ENCODE measurements at regions not wholly inside any gene's neighbourhood (a gene's known extent, or its start where the extent isn't known, plus 50 kb on each side); places are given as distances from the start of the nearest gene placed in this dataset.

DNA sequence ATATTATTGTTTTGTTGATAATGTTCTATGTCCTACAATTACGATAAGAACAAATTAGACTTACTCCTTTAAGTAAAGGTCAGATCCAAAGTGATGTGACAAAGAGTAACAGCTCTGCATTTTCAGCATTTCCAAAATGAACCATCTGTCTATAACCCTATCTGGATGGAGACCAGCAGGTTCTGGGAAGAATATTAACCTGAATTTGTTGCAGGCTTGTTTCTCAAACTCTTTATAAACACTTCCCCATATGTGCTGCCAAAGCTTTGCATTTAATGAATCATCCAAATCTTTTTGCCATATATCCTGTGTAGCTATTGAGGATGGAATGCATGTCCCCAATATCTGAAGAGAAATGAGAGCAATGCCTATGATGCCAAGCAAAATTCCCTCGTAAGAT lies 198.9 kb upstream of the SLC27A6 start:
- no peak overlapping the region for H3K4me3 ChIP-seq (ENCODE audit: low read depth, low read length)
- TF ChIP-seq, protein P1, sequence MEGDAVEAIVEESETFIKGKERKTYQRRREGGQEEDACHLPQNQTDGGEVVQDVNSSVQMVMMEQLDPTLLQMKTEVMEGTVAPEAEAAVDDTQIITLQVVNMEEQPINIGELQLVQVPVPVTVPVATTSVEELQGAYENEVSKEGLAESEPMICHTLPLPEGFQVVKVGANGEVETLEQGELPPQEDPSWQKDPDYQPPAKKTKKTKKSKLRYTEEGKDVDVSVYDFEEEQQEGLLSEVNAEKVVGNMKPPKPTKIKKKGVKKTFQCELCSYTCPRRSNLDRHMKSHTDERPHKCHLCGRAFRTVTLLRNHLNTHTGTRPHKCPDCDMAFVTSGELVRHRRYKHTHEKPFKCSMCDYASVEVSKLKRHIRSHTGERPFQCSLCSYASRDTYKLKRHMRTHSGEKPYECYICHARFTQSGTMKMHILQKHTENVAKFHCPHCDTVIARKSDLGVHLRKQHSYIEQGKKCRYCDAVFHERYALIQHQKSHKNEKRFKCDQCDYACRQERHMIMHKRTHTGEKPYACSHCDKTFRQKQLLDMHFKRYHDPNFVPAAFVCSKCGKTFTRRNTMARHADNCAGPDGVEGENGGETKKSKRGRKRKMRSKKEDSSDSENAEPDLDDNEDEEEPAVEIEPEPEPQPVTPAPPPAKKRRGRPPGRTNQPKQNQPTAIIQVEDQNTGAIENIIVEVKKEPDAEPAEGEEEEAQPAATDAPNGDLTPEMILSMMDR (IDR thresholded peaks at IDR 0.05; ENCODE audit: low read depth, low read length) = no peak

DNA sequence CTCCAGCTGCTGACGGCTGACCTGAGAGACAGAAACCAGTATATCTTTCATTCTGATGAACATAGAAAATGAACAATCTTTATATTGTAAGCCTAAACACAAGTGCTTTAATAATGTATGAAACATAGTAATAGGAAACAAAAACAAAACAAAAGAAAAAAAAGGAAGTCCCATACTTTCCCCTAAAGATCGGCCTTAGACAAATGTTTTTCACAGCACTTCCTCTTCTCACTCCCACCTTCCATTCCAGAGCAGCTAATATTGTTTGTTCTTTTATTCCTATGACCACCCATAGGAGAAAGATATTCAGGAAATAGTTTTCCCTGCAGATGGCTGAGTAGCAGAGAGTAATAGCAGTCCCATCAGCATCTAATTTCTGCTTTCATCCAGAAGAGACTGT lies 194.4 kb upstream of the SLC27A6 start:
- H3K4me3 ChIP-seq (ENCODE audit: low read depth, low read length) = no peak overlapping the region
- TF ChIP-seq, protein P1 (IDR thresholded peaks at IDR 0.05; ENCODE audit: low read depth, low read length) = no peak

DNA sequence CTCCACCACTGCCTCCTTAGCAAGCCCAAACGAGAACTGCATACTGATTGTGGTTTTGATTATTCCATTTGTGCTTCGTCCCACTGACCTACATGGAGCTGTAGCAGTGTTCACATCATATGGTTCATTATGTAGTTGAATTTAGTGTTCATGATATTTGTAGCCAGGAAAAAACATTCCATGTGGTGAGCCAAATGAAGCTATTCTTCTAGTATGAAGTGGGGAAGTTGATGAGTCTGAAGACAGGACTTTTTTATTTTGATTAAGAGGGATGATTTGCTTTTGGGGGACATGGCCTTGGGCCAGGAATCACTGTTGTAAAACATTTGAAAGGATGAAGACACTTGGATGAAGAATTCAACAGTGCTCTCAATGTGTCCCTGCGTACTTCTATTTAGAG lies 192.9 kb upstream of the SLC27A6 start:
- TF ChIP-seq, protein P1 (IDR thresholded peaks at IDR 0.05; ENCODE audit: low read depth, low read length) = no peak
- no peak overlapping the region for H3K4me3 ChIP-seq (ENCODE audit: low read depth, low read length)

DNA sequence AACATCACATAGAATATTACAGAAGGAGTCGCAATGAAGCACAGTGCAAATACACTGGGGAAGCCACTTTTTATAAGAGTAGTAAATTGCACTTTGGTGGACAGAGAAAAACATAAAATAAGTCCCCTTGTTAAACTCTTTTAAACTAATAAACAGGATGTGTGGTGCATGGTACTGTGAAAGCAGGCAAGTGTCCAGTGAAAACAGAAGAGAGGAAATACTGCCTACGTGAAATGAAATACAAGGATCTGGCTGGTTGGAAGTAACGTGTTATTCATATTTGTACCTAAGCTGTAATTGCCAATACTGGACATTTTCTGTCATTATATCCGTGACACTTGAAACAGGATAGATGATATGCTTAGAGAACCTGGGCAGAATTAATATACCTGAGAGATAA lies 191.9 kb upstream of the SLC27A6 start:
- TF ChIP-seq, protein P1 (IDR thresholded peaks at IDR 0.05; ENCODE audit: low read depth, low read length) = no peak
- no peak overlapping the region for H3K4me3 ChIP-seq (ENCODE audit: low read depth, low read length)

DNA sequence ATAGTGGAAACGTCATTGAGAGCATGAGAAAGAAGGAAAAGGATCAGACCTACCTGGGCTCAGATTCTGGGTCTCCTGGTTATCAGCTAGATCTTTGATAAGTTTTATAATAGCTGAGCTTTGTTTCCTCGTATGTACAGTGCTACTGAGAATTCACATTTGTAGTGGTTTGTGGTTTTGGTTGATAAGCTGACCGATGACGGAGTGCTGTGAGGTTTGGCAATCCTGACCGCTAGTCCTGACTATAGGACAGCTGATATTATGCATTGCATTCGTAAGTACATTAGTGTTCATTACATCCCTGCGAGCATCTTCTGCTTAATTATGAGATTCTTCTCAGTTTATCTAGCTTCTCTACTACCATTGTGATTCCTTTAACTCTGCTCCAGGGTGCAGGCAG lies 190.7 kb upstream of the SLC27A6 start:
- no peak overlapping the region for H3K4me3 ChIP-seq (ENCODE audit: low read depth, low read length)
- TF ChIP-seq, protein P1 (IDR thresholded peaks at IDR 0.05; ENCODE audit: low read depth, low read length) = no peak

DNA sequence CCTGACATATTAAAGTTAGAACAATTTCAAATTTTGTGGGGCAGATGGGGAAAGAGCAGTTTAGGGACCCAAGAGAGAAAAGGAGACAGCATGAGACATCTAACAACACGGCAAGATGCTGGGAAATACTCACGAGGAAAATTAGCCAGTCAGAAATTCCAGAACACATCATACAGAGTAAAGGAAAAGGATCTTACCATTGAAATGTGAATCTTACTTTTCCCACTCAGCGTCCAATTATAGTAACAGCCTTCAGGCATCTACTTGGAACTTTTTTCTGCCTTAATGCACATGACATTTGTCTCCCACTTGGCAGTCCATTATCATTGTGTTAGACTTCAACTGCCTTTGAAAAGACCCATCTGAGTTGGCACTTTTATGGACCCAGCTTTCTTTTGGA lies 189.7 kb upstream of the SLC27A6 start:
- TF ChIP-seq, protein P1 (IDR thresholded peaks at IDR 0.05; ENCODE audit: low read depth, low read length) = no peak
- H3K4me3 ChIP-seq (ENCODE audit: low read depth, low read length) = no peak overlapping the region

DNA sequence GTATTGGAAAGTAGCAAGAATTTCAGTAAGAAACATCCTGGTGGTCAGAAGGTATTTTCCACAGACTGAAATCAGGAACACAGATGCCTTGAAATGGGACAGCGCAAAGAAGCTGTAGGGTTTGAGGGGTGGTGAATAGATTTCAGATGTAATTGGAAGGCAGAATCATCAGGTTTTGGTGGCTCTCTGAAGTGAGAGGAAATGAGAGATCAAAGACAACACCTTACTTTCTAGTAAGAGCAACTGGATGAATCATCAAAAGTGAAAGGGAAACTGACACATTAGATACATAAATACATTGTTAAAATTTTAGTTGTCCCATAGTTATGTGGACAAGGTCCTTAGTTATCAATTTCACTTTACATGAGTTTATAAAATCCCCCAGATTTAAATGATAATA lies 188.2 kb upstream of the SLC27A6 start:
- TF ChIP-seq, protein P1 (IDR thresholded peaks at IDR 0.05; ENCODE audit: low read depth, low read length) = no peak

More for the DNA sequence above, 188.2 kb upstream of the SLC27A6 start:
- H3K4me3 ChIP-seq (ENCODE audit: low read depth, low read length) = no peak overlapping the region
